ENCODE measurements at regions not wholly inside any gene's neighbourhood (a gene's known extent, or its start where the extent isn't known, plus 50 kb on each side); places are given as distances from the start of the nearest gene placed in this dataset.

- Histone ChIP-seq H3K36me3 (replicated peaks; ENCODE audit: insufficient read depth, low read depth) (no peaks in the 10 kb centered on the region), H3K4me3 (no peak overlapping the region), H3K4me2 (no peak overlapping the region), H3K4me1 (ENCODE audit: insufficient read depth) (no peaks in the 10 kb centered on the region), H3K79me2 (no peaks in the 10 kb centered on the region), H3K27ac (no peak overlapping the region), H3K9me2 (replicated peaks; ENCODE audit: insufficient read depth) (no peaks in the 10 kb centered on the region), H3K27me3 (peaks cover 2% of the 10 kb centered on the region), H2AFZ (no peak overlapping the region), H3K9me3 (ENCODE audit: low read depth) (no peaks in the 10 kb centered on the region), H4K20me1 (ENCODE audit: insufficient read depth, poor library complexity, severe bottlenecking) (no peaks in the 10 kb centered on the region)
- WGBS (ENCODE audit: low lambda C conversion rate, missing lambda C conversion rate): 94% methylated on average over 1 of the region's 1 CpG
- DNase-seq (ENCODE audit: low spot score): no peak
- no peak for TF ChIP-seq EZH2phosphoT487 (IDR thresholded peaks at IDR 0.05; ENCODE audit: low read depth, severe bottlenecking, unreplicated experiment)
- no peak for TF ChIP-seq EZH2 (IDR thresholded peaks at IDR 0.05; ENCODE audit: borderline replicate concordance)
- TF ChIP-seq CTCF (IDR thresholded peaks at IDR 0.05; ENCODE audit: poor library complexity): no peak
These were observed 559.4 kb downstream of the TOX3 start for GRCh38 chr16:51987519-51987918.

- no peak for TF ChIP-seq EZH2 (IDR thresholded peaks at IDR 0.05; ENCODE audit: borderline replicate concordance)
- no peak for TF ChIP-seq EZH2phosphoT487 (IDR thresholded peaks at IDR 0.05; ENCODE audit: low read depth, severe bottlenecking, unreplicated experiment)
- no peak for TF ChIP-seq CTCF (IDR thresholded peaks at IDR 0.05; ENCODE audit: poor library complexity)
- 80% methylated on average over 2 of the region's 2 CpGs for WGBS (ENCODE audit: low lambda C conversion rate, missing lambda C conversion rate)
- DNase-seq (ENCODE audit: low spot score): no peak
- Histone ChIP-seq H3K79me2 (no peaks in the 10 kb centered on the region), H3K27ac (no peak overlapping the region), H3K27me3 (peaks cover 2% of the 10 kb centered on the region), H3K4me2 (no peak overlapping the region), H3K36me3 (replicated peaks; ENCODE audit: insufficient read depth, low read depth) (no peaks in the 10 kb centered on the region), H3K4me3 (no peak overlapping the region), H3K9me3 (ENCODE audit: low read depth) (no peaks in the 10 kb centered on the region), H3K9me2 (replicated peaks; ENCODE audit: insufficient read depth) (no peaks in the 10 kb centered on the region), H4K20me1 (ENCODE audit: insufficient read depth, poor library complexity, severe bottlenecking) (no peaks in the 10 kb centered on the region), H2AFZ (no peak overlapping the region), H3K4me1 (ENCODE audit: insufficient read depth) (no peaks in the 10 kb centered on the region)
These were observed 560.2 kb downstream of the TOX3 start for GRCh38 chr16:51986717-51987116.

- H3K27me3 ChIP-seq: peaks cover 2% of the 10 kb centered on the region
- no peaks in the 10 kb centered on the region for H3K79me2 ChIP-seq
- no peak overlapping the region for H2AFZ ChIP-seq
- no peak overlapping the region for H3K27ac ChIP-seq
- 89% methylated on average over 1 of the region's 1 CpG for WGBS (ENCODE audit: low lambda C conversion rate, missing lambda C conversion rate)
- no peaks in the 10 kb centered on the region for H4K20me1 ChIP-seq (ENCODE audit: insufficient read depth, poor library complexity, severe bottlenecking)
- H3K4me1 ChIP-seq (ENCODE audit: insufficient read depth): no peaks in the 10 kb centered on the region
- no peaks in the 10 kb centered on the region for H3K9me3 ChIP-seq (ENCODE audit: low read depth)
- no peaks in the 10 kb centered on the region for H3K36me3 ChIP-seq (replicated peaks; ENCODE audit: insufficient read depth, low read depth)
- TF ChIP-seq EZH2 (IDR thresholded peaks at IDR 0.05; ENCODE audit: borderline replicate concordance) (no peak), EZH2phosphoT487 (IDR thresholded peaks at IDR 0.05; ENCODE audit: low read depth, severe bottlenecking, unreplicated experiment) (no peak), CTCF (IDR thresholded peaks at IDR 0.05; ENCODE audit: poor library complexity) (no peak)
- no peak overlapping the region for H3K4me3 ChIP-seq
- no peak for DNase-seq (ENCODE audit: low spot score)
- H3K9me2 ChIP-seq (replicated peaks; ENCODE audit: insufficient read depth): no peaks in the 10 kb centered on the region
- H3K4me2 ChIP-seq: no peak overlapping the region
These were observed 560.6 kb downstream of the TOX3 start for GRCh38 chr16:51986301-51986700.

- Histone ChIP-seq H3K27me3 (peaks cover 6% of the 10 kb centered on the region), H4K20me1 (ENCODE audit: insufficient read depth, poor library complexity, severe bottlenecking) (no peaks in the 10 kb centered on the region), H3K4me2 (no peak overlapping the region), H3K4me1 (ENCODE audit: insufficient read depth) (no peaks in the 10 kb centered on the region), H2AFZ (no peak overlapping the region), H3K9me2 (replicated peaks; ENCODE audit: insufficient read depth) (no peaks in the 10 kb centered on the region), H3K9me3 (ENCODE audit: low read depth) (no peaks in the 10 kb centered on the region), H3K36me3 (replicated peaks; ENCODE audit: insufficient read depth, low read depth) (no peaks in the 10 kb centered on the region), H3K27ac (no peak overlapping the region), H3K79me2 (no peaks in the 10 kb centered on the region), H3K4me3 (no peak overlapping the region)
- 81% methylated on average over 2 of the region's 2 CpGs for WGBS (ENCODE audit: low lambda C conversion rate, missing lambda C conversion rate)
- TF ChIP-seq EZH2 (IDR thresholded peaks at IDR 0.05; ENCODE audit: borderline replicate concordance) (no peak), EZH2phosphoT487 (IDR thresholded peaks at IDR 0.05; ENCODE audit: low read depth, severe bottlenecking, unreplicated experiment) (no peak), CTCF (IDR thresholded peaks at IDR 0.05; ENCODE audit: poor library complexity) (no peak)
- no peak for DNase-seq (ENCODE audit: low spot score)
These were observed 561.8 kb downstream of the TOX3 start for GRCh38 chr16:51985126-51985525.
